Stimulated activated naive CD8-positive, alpha-beta T cell treated with anti-CD3 and anti-CD28 coated beads, Interleukin-15, Interleukin-2, amounts not matched to agents 100 U/mL and 50 U/mL, for 24 hours (primary cell): ENCODE measurements at regions not wholly inside any gene's neighbourhood (a gene's known extent, or its start where the extent isn't known, plus 50 kb on each side); places are given as distances from the start of the nearest gene placed in this dataset.
"Not testable (repeated sequence)": the region's sequence is repeated elsewhere in the genome, so short reads cannot be mapped to it uniquely, and the experiment has no call there.

Source experiments
- ATAC-seq: fragments of 150-1000 bp; cut with Tn5 transposase; one replicate; pipeline ENCODE4 v1.10.0; 2021
- DNase-seq: peaks from one replicate; pipeline ENCODE4 v3.0.0; 2021

- peak; percentile 14 for ATAC-seq
Observed at GRCh38 chr3:20552605-20553275, 366.7 kb upstream of the SGO1 start.

GRCh38 chr3:20547361-20548269 is 361.6 kb upstream of the SGO1 start:
- not testable (repeated sequence) for DNase-seq, ATAC-seq

More at GRCh38 chr3:20552605-20553275, 366.7 kb upstream of the SGO1 start:
- DNase-seq: no peak

GRCh38 chr3:20546636-20547035 is 360.6 kb upstream of the SGO1 start:
- DNase-seq (no peak), ATAC-seq (no peak)

DNA sequence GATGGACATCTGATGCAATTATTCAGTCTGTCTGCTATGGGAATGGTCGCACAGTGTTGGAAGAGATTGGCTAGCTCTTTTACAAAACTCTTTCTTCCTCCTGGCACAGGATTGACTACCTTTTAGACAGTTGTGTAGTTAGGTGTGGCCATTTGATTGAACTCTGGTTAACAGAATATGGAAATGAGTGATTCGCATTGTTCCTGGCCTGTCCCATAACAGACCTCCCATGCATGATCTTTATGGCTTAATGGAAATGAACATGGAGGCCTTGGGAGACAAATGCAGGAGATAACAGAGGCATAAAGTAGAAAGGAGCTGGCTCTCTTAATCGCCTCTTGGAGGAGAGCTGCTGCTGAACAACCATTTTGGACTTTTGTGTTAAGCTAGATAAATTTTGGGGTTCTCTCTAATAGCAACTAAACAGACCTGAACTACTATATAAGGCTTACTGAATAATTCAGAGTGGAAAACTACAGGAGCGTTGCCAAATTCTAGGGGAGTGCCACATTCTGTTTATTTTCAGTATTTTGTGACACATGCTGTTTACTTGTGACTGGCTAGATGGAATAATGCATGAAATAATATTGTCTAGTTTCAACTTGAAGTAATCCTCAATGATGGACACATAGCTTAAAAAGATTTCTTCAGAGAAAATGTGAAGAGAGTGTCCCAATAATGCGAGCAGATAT is 357.7 kb upstream of the SGO1 start:
- ATAC-seq (no peak), DNase-seq (no peak)

DNA sequence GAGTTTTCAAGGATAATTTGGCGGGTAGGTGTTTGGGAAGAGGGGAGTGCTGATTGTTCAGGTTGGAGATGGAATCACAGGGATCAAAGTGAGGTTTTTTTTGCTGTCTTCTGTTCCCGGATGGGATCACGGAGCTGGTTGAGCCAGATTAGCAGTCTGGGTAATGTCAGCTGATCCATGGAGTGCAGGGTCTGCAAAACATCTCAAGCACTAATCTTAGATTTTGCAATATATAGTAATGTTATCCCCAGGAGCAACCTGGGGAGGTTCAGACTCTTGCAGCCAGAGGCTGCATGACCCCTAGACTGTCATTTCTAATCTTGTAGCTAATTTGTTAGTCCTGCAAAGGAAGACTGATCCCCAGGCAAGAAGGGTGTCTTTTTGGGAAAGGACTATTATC is 354.1 kb upstream of the SGO1 start:
- ATAC-seq (no peak), DNase-seq (no peak)

DNA sequence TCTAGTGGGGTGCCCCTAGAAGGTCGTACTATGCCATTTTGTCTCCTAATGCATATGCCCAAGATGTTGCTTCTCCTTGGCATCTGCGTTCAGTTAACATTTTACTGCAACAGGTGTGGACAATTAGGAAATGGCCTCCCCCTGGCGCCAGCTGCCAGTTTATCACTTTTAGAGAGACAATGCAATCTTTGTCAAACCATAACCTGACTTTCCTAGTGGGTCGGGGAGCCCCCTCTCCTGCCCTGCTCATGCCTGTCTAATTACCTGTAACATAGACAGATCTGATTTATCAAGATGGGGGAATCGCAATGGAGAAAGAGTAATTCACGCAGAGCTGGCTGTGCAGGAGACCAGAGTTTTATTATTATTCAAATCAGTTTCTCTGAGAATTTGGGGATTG is 353.7 kb upstream of the SGO1 start:
- ATAC-seq (no peak), DNase-seq (no peak)

DNA sequence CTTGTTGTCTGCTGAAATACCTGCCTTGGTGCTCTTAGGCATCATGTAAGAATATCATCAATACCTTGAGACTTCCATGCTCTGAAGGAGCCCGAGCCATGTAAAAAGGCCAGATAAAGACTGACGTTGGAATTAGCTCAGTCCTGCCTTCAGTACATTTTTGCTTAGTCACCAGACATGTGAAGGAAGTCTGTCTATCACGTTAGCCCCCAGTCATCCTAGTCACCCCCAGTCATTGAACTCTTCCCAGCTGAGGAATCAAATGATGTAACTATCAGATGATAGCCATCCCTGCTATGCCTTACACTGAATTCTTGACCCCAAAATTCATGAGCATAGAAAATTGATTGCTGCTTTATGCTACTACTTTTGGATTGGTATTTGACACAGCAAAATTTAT is 351.2 kb upstream of the SGO1 start:
- ATAC-seq: no peak
- DNase-seq: no peak

- no peak for ATAC-seq
- no peak for DNase-seq
Observed at GRCh38 chr3:20529911-20530310, 343.9 kb upstream of the SGO1 start.

DNA sequence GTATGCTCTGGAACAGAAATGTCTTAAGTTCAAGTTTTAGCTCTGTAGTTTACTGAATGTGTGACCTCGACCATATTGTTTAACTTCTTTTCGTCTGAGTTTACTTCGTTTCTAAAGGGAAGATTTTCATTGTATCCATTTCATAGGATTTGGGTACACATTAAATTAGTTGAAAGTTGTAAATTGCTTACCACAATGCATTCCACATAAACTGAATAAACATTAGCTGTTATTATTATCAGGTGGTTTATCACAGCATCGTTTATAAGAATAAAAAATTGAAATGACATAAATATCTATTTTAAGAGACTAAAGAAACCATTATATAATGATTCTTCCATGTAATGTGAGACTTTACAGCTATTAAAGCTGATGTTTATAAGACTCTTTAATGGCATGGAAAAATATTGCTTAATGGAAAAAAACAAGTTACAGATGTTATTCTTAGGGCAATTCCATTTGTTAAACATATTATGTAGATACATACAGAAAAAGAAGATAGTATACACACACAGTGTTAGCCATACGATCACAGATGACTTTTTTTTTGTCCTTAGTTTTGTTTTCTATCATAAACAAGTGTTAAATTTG is 342.3 kb upstream of the SGO1 start:
- no peak for ATAC-seq
- no peak for DNase-seq

DNA sequence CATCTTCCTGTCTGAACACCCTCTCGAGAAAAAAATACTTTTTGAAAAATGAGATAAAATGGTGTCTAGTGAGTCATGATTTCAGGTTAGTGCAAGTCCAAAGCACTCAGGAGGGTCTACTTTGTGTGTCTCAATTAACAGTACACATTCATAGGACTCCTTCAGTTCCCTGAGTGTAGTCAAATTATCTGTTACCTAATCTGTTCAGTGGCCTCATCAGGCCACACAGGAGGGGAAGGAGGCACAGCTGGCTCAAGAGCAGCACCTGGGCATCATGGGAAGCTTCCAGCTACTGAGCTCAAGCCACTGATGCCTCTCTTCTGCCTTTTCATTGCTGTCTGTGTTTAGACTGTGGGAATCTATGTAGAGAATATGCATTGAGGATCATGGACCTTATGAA is 341.4 kb upstream of the SGO1 start:
- ATAC-seq: no peak
- no peak for DNase-seq

GRCh38 chr3:20524328-20524727 is 338.3 kb upstream of the SGO1 start:
- ATAC-seq (no peak), DNase-seq (no peak)

DNA sequence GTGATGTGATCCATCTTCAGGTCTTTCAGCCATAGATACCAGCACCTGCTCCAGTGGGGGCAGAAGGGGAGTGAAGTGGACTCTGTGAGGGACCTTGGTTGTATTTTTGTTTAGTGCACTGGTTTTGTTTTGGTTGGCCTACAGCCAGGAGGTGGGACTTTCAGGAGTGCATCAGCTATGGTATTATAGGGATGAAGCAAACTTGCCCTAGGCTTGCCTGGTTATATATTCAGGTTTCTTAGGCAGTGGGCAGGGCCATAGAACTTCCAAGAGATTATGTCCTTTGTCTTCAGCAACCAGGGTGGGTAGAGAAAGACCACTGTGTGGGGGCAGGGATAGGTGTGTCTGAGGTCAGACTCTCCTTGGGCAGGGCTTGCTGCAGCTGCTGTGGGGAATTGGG is 337.3 kb upstream of the SGO1 start:
- DNase-seq (no peak), ATAC-seq (no peak)

GRCh38 chr3:20517316-20517715 is 331.3 kb upstream of the SGO1 start:
- not testable (repeated sequence) for ATAC-seq, DNase-seq

GRCh38 chr3:20516311-20516710 is 330.3 kb upstream of the SGO1 start:
- ATAC-seq (no peak), DNase-seq (no peak)

GRCh38 chr3:20515834-20516233 is 329.8 kb upstream of the SGO1 start:
- no peak for DNase-seq
- no peak for ATAC-seq

DNA sequence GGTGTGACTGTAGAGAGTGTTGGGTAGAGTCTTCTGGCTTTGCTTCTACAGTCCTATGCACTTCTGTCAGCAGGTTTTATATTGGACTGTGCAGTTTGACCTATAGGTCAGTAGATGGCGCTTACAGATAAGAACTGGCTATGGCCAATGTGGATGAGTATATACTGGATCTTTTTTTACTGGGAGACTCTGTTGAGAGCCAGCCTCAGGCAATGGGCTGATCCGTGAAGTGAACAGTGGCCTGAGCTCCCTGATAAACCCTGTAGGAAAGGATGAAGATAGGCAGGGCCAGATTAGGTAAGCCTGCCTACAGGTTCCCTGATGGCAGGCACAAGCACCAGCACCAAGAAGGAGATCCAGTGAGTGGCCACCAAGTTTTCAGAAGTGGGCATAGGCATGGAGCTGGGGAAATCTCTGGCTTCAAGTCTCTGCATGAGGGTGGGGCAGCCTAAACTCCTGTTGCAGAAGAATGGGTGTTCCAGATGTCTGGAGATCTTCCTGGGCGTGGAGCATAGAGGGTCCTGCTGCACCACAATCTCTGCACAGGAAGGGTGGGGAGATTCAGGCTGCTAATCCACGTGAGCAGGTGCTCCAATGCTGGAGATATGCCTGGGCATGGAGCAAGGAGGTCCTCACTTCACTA is 326.0 kb upstream of the SGO1 start:
- ATAC-seq (peak; percentile 55), DNase-seq (no peak)

DNA sequence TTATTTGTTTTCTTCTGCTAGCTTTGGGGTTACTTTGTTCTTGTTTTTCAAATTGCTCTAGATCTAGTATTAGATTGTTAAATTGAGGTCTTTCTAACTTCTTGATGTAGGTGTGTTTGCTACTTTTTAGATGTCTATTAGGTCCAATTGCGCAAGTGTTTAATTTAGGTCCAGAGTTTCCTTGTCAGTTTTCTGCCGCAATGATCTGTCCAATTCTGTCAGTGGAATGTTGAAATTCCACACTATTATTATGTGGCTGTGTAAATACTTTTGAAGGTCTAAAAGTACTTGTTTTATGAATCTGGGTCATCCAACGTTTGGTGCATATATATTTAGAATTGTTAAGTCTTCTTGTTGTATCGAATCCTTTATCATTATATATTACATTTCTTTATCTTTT is 324.4 kb upstream of the SGO1 start:
- ATAC-seq: no peak
- no peak for DNase-seq

DNA sequence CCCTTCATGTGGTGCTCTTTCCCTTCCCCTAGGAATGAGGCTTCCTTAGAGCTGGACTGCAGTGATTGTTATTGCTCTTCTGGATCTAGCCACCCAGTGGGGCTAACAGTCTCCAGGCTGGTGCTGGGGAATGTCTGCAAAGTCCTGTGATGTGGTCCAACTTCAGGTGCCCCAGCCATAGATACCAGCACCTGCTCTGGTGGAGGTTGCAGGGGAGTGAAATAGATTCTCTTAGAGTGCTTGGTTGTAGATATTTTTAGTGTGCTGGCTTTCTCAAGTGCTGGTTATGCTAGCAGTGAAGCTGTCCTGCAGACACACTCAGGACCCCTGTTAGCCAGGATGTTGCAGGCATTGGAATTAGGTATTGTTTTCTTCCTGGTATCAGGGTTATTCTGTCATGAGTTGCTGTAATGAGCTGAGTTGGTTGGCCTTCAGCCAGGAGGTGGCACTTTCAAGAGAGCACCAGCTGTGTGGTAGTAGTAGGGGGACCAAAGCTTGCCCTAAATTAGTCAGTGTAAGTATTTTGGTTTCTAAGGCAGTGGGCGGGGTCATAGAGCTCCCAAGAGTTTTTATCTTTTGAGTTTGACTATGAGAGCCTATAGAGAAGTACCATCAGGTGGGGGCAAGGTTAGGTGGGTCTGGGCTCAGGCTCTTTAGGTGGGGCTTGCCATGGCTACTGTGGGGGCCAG is 317.5 kb upstream of the SGO1 start:
- no peak for ATAC-seq
- DNase-seq: no peak

- ATAC-seq: no peak
- DNase-seq: no peak
Observed at GRCh38 chr3:20490996-20491395, 305.0 kb upstream of the SGO1 start.

DNA sequence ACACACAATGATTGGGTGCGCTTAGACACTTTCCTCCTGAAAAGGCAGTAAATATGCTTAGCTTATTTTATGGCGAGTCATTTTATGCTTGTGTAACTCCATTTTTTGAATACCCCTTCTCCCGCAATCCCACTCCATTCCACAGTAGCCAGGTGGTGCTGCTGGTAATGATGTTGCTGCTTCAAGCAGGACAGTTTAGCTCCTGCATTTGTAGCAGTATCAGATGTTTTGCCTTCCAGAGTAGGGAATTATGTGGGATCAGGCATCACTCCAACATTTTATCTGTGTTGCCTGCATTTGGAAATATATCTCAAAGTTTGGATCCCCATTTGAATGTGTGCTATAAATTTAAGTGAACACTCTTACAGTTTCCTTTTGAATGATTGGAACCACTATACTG is 302.1 kb upstream of the SGO1 start:
- DNase-seq (no peak), ATAC-seq (no peak)

- ATAC-seq (no peak), DNase-seq (no peak)
Observed at GRCh38 chr3:20484126-20484525, 298.1 kb upstream of the SGO1 start.

DNA sequence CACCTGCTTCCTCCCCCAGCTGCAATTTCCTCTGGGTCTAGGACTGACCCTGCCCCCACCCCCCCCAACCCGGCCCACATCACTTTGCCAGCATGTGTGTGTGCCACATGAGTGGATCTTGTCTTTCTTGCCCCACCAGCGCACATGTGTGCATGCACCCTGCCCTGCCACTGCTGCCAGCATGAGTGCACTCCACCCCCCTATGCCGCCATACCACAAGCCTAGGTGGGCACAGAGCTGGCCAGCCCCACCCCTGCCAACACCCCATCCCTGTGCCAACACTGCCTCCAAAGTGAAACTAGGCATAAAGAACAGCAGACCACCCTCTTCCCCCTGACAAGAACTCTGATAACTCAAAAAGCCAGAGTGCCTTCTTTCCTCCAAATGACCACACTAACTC is 296.3 kb upstream of the SGO1 start:
- ATAC-seq: no peak
- no peak for DNase-seq
